ENCODE measurements at regions not wholly inside any gene's neighbourhood (a gene's known extent, or its start where the extent isn't known, plus 50 kb on each side); places are given as distances from the start of the nearest gene placed in this dataset.

GRCh38 chr5:124661317-124662141 lies 84.9 kb downstream of the ZNF608 start:
- POLR2A ChIA-PET = interaction anchor here (0.7 to 1.7 kb wide), 11 partner anchors 10 to 87 kb away, joined by 3 to 13 read pairs (median 3); no protein-coding TSS in a partner anchor
- Histone ChIP-seq H3K9ac (ENCODE audit: insufficient read depth, low read depth, low read length) (peak overlapping the region; percentile 56), H4K20me1 (ENCODE audit: insufficient read depth, low read length) (no peaks in the 10 kb centered on the region), H3K27me3 (ENCODE audit: control insufficient read depth in 1 of 2, insufficient read depth in 2 of 2, low read length in 2 of 2) (no peaks in the 10 kb centered on the region), H2AFZ (ENCODE audit: low read length) (no peak overlapping the region), H3K79me2 (ENCODE audit: insufficient read depth, low read length) (no peaks in the 10 kb centered on the region), H3K4me2 (ENCODE audit: low read depth, low read length) (peak overlapping the region; percentile 81), H3K4me3 (replicated peaks in 1 of 3; ENCODE audit: insufficient read depth in 1 of 3, low read depth in 2 of 3, low read length in 3 of 3) (peak overlapping the region; percentile 5 to 47 (median 12); a peak in 2 of 6 replicates), H3K36me3 (replicated peaks in 1 of 2; ENCODE audit: control insufficient read depth in 1 of 2, insufficient read depth in 2 of 2, low read length in 2 of 2) (no peaks in the 10 kb centered on the region), H3K27ac (ENCODE audit: extremely low read length, insufficient read depth, low read length) (peak overlapping the region; percentile 61), H3K4me1 (ENCODE audit: insufficient read depth, low read length) (peaks cover 78% of the 10 kb centered on the region), H3K9me3 (ENCODE audit: low read length) (no peaks in the 10 kb centered on the region)
- intact Hi-C loops (cut with micrococcal nuclease; ENCODE audit: unreplicated experiment) = loop anchor here (1.0 to 10.0 kb wide), 6 partner anchors 10 to 1703 kb away; no protein-coding TSS in a partner anchor
- DNase-seq (ENCODE audit: low spot score) (peak; percentile 99), ATAC-seq (peak; percentile 92), FAIRE-seq (peak; percentile 95)
- CTCF ChIA-PET (ENCODE audit: low intra/inter-chr PET ratio, low total read pairs) = no interaction called here
- in situ Hi-C loops (cut with HindIII; ENCODE audit: extremely low pct_ligation_motif_present, low pct_unique_long_range_greater_than_20kb) = loop anchor here (5.0 to 25.0 kb wide), 2 partner anchors 79 to 374 kb away; no protein-coding TSS in a partner anchor
- 1% methylated on average over 7 of the region's 7 CpGs for WGBS (ENCODE audit: low lambda C conversion rate)
- no TSS peak for BruUV-seq (replicated peaks)
- TF ChIP-seq SMAD3 (CRISPR knock-in tag; IDR thresholded peaks at IDR 0.05) = peak; percentile 87
- TF ChIP-seq ZNF629 (CRISPR knock-in tag; conservative IDR thresholded peaks at IDR 0.05) = peak; percentile 41; the same call in 1 of the 2 replicates
- TF ChIP-seq ARID2 (CRISPR knock-in tag; IDR thresholded peaks at IDR 0.05; ENCODE audit: borderline replicate concordance) = peak; percentile 52; the same call in 1 of the 2 replicates
- no peak for TF ChIP-seq ZNF781 (CRISPR knock-in tag; IDR thresholded peaks at IDR 0.05; ENCODE audit: borderline replicate concordance, not compliant biosample characterization)
- TF ChIP-seq GABPB1 (CRISPR knock-in tag; IDR thresholded peaks at IDR 0.05) = peak; percentile 35; the same call in 1 of the 2 replicates
- no peak for TF ChIP-seq SCMH1 (CRISPR knock-in tag; IDR thresholded peaks at IDR 0.05; ENCODE audit: borderline replicate concordance)
- peak; percentile 26; the same call in 1 of the 2 replicates for TF ChIP-seq CBFB (CRISPR knock-in tag; IDR thresholded peaks at IDR 0.05)
- TF ChIP-seq ZBTB21 (CRISPR knock-in tag; IDR thresholded peaks at IDR 0.05) = 0 out of 2 replicates have a peak, but pooled peaks have one; percentile 25
- TF ChIP-seq KDM3A (CRISPR knock-in tag; IDR thresholded peaks at IDR 0.05; ENCODE audit: low read depth) = peak; percentile 29; the same call in 1 of the 2 replicates
- peak; percentile 100 for TF ChIP-seq TBX2 (CRISPR knock-in tag; IDR thresholded peaks at IDR 0.05; ENCODE audit: borderline replicate concordance)
- TF ChIP-seq, protein P1, sequence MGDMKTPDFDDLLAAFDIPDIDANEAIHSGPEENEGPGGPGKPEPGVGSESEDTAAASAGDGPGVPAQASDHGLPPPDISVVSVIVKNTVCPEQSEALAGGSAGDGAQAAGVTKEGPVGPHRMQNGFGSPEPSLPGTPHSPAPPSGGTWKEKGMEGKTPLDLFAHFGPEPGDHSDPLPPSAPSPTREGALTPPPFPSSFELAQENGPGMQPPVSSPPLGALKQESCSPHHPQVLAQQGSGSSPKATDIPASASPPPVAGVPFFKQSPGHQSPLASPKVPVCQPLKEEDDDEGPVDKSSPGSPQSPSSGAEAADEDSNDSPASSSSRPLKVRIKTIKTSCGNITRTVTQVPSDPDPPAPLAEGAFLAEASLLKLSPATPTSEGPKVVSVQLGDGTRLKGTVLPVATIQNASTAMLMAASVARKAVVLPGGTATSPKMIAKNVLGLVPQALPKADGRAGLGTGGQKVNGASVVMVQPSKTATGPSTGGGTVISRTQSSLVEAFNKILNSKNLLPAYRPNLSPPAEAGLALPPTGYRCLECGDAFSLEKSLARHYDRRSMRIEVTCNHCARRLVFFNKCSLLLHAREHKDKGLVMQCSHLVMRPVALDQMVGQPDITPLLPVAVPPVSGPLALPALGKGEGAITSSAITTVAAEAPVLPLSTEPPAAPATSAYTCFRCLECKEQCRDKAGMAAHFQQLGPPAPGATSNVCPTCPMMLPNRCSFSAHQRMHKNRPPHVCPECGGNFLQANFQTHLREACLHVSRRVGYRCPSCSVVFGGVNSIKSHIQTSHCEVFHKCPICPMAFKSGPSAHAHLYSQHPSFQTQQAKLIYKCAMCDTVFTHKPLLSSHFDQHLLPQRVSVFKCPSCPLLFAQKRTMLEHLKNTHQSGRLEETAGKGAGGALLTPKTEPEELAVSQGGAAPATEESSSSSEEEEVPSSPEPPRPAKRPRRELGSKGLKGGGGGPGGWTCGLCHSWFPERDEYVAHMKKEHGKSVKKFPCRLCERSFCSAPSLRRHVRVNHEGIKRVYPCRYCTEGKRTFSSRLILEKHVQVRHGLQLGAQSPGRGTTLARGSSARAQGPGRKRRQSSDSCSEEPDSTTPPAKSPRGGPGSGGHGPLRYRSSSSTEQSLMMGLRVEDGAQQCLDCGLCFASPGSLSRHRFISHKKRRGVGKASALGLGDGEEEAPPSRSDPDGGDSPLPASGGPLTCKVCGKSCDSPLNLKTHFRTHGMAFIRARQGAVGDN (CRISPR knock-in tag; IDR thresholded peaks at IDR 0.05) = no peak
- TF ChIP-seq MEF2D (CRISPR knock-in tag; IDR thresholded peaks at IDR 0.05) = peak; percentile 98
- peak; percentile 91 for TF ChIP-seq ELF3 (CRISPR knock-in tag; IDR thresholded peaks at IDR 0.05)
- no peak for TF ChIP-seq ZNF546 (CRISPR knock-in tag; conservative IDR thresholded peaks at IDR 0.05)
- TF ChIP-seq LCORL (IDR thresholded peaks at IDR 0.05) = no peak
- peak; percentile 63; the same call in 1 of the 2 replicates for TF ChIP-seq LCORL (CRISPR knock-in tag; IDR thresholded peaks at IDR 0.05)
- TF ChIP-seq KDM1A (CRISPR knock-in tag; IDR thresholded peaks at IDR 0.05) = peak; percentile 45; the same call in 1 of the 2 replicates
- peak; percentile 89 for TF ChIP-seq ZNF331 (CRISPR knock-in tag; IDR thresholded peaks at IDR 0.05)
- TF ChIP-seq CREM (IDR thresholded peaks at IDR 0.05) = peak; percentile 92
- no peak for TF ChIP-seq CREM (CRISPR knock-in tag; IDR thresholded peaks at IDR 0.05)
- TF ChIP-seq ZNF737 (CRISPR knock-in tag; IDR thresholded peaks at IDR 0.05; ENCODE audit: borderline replicate concordance) = no peak
- no peak for TF ChIP-seq ZFP82 (CRISPR knock-in tag; IDR thresholded peaks at IDR 0.05; ENCODE audit: borderline replicate concordance)
- TF ChIP-seq BRD4 (CRISPR knock-in tag; IDR thresholded peaks at IDR 0.05) = no peak
